NCI-H1417 treated with DMSO at 0.1 percent for 48 hours (cell line): ENCODE measurements at regions not wholly inside any gene's neighbourhood (a gene's known extent, or its start where the extent isn't known, plus 50 kb on each side); places are given as distances from the start of the nearest gene placed in this dataset.
A peak's percentile ranks its signal among the peaks of the same experiment; 100 is the strongest.
"Not testable (repeated sequence)": the region's sequence is repeated elsewhere in the genome, so short reads cannot be mapped to it uniquely, and the experiment has no call there.

Experiments
- DNase-seq: peaks from one replicate; lab custom pipeline; 2025; lab: John Stamatoyannopoulos, UW

DNA sequence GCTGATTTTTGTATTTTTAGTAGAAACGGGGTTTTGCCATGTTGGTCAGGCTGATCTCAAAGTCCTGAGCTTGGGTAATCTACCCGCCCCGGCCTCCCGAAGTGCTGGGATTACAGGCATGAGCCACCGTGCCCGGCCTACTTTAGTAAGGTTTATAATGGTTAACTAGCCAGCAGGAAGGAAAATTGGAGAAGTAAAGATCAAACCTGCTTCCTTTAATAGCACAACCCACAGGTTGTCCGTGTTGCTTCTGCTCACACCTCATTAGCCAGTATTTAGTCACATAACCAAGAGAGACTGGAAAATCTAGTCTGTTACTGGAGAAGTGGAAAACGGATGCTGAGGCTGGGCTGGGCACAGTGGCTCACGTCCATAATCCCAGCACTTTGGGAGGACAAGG is 51.9 kb upstream of the TBL1XR1 start:
- no peak for DNase-seq

DNA sequence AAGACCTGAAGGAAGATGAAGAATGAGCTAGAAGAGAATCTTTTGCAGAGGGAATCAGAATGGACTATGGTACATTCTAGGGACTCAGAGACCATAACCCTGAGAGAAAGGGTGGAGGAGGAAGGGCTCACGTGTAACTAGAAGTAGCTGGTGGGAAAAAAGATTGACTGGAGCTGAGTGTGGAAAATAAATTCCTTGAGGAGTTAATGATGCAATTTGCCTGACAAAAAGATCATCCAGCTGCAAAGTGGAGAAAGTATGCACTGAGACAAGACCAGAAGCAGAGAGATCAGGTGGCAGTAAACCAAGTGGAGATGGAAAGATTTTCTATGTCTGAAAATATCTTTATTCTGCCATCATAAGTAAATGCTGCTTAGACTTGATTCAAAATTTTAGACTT is 52.9 kb upstream of the TBL1XR1 start:
- DNase-seq, result no peak

DNA sequence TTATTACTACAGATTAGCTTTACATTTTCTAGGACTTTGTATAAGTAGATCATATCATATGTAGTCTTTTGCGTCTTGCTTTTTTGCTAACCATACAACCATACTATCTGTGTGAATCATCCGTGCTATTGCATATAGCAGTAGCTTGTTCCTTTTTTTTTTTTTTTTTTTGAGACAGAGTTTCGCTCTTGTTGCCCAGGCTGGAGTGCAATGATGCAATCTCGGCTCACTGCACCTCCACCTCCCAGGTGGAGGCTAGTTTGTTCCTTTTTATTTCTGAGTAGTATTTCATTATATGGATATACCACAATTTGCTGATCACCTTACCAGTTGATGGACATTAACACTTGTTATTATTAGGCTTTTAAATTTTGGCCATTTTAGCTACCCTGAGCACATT is 54.5 kb upstream of the TBL1XR1 start:
- DNase-seq, result no peak

DNA sequence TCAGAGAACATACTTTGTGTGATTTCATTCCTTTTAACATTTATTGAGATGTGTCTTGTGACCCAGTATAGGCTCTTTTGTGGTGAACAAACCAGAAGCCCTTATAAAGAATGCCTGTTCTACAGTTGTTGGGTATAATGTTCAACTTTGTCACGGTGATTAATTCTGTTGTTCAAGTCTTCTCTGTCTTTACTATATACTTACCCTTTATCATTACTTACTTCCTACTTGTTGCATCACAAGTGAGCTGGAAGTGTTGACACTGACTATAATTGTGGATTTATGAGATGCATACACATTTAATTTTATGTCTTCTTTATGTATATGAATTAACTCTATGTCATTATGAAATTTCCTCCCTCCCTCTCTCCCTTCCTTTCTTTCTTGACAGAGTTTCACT is 59.7 kb upstream of the TBL1XR1 start:
- DNase-seq, result no peak

DNA sequence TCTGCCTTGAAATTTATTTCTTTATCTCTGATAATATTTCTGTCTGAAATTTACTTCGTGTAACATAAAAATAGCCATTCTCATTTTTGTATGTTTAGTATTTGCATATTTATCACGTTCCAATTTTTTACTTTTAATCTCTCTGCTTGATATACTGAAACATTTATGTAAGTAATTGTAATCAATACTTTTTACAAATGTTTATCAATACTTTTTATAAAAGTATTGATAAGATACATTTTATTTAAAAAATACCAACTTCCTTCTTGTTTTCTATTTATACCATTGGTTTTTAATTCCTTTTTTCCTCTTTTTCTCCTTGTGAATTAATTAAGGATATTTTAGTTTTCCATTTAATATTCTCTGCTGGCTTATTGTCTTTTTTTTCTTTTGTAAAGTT is 60.3 kb upstream of the TBL1XR1 start:
- DNase-seq, result no peak

DNA sequence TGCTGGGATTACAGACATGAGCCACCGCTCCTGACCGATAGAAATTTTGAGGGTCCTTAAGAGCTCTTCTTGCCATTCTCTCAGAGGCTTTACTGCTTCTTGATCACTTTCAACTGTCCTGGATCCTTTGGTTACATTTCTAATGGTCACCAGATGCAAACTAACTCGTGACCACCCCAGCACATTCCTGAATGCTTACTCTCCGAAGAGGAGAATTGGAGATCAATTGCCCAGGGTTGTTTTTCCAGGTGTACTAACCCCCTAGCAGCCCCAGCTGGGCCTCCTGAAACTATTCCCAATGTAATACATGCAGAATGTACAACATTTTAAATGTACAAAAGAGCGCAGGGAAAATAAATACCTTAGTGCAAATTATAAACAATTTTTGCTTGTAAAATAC is 65.1 kb upstream of the TBL1XR1 start:
- no peak for DNase-seq

DNA sequence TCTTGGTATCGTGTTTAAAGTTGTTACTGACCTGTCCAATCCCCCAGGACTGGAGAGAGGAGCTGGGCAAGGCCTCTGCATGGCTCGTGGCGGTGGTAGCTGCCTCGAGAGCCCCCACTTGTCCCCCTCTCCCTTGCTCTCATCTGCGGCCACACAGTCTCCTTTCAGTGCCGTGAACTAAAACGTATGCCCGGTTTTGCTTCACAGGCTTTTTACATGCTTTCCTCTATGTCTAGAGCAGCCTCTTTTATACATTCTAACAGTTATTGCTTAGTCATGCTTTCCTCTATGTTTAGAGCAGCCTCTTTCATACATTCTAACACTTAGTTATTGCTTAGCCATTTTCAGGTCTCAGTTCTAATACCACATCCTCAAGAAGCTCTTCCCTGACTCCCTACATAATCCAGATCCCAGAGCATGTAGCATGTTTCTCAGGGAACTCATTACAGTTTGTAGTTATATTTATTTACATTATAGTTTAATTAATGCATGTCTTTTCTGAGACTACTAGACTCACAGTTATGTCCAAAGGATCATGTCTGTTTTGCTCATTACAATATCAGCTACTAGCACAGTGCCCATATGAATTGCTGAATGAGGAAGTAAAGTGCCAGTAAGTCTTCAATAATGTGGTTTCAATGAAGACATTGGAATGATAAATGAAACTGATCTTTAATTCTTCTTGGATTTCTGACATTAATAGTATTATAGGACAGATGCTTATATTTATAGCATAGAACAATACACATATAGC is 66.5 kb upstream of the TBL1XR1 start:
- DNase-seq, result no peak

DNA sequence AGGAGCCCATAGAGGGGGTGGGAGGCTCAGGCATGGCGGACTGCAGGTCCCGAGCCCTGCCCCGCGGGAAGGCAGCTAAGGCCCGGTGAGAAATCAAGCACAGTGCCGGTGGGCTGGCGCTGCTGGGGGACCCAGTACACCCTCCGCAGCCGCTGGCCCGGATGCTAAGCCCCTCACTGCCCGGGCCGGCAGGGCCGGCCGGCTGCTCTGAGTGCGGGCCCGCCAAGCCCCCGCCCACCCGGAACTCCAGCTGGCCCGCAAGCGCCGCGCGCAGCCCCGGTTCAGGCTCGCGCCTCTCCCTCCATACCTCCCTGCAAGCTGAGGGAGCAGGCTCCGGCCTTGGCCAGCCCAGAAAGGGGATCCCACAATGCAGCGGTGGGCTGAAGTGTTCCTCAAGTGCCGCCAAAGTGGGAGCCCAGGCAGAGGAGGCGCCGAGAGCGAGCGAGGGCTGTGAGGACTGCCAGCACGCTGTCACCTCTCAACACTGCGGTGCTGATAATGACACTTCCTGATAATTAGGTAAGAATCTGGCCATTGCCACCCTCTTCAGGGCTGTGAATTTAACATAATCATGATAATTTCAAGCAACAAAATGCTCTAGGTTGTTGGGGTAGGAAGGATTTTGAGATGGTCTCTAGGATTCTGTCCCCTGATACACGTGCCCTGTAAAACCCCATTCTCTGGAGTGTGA is 74.7 kb upstream of the TBL1XR1 start:
- DNase-seq, result not testable (repeated sequence)

DNA sequence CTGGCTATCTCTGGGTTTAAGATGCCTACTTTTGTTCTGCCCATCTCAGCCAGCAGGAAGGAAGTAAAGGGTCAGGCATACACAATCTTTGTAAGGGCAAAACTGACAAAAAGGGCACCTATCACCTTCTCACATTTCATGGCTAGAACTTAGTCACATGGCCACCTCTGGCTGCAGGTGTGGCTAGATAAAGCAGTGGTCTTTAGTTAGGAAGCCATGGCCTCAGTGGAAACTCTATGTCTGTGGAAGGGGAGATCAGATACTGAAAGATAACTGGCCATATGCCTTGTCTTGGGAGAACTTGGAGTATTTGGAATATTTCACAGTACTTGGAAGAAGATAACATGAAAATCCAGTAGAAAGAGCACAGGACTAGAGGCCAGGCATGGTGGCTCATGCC is 80.7 kb upstream of the TBL1XR1 start:
- DNase-seq, result no peak

DNA sequence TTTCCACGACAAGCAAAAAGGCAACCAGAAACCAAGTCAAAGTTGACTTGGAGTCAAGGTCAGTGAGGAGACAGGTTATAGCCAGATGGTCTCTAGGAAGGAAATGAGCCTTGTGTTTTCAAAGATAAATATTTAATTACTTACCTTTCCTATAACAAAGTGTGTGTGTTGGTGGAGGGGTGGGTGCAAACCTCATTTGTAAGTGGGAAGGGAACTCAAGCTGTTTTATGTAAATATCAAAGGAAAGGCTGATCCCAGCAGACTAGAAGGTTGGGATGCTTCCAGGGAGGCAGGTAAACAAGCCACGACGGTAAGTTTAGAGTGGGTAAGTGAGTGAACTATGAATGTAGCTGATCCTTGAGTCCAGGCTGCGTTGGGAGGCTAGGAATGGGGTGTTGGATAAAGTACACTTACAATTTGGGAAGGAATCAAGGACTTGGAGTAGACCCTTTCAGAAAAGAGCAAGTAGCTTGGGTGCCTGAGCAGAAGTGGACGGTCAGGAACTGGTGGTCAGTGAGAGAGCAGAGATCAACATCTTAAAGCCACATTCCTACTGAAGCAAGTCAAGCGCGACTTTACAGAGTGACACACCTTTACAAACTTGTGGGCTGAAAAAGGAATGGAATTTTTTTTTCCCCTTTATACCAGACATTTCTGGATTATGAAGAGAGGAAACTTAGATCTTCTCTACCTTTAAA is 82.0 kb upstream of the TBL1XR1 start:
- no peak for DNase-seq

DNA sequence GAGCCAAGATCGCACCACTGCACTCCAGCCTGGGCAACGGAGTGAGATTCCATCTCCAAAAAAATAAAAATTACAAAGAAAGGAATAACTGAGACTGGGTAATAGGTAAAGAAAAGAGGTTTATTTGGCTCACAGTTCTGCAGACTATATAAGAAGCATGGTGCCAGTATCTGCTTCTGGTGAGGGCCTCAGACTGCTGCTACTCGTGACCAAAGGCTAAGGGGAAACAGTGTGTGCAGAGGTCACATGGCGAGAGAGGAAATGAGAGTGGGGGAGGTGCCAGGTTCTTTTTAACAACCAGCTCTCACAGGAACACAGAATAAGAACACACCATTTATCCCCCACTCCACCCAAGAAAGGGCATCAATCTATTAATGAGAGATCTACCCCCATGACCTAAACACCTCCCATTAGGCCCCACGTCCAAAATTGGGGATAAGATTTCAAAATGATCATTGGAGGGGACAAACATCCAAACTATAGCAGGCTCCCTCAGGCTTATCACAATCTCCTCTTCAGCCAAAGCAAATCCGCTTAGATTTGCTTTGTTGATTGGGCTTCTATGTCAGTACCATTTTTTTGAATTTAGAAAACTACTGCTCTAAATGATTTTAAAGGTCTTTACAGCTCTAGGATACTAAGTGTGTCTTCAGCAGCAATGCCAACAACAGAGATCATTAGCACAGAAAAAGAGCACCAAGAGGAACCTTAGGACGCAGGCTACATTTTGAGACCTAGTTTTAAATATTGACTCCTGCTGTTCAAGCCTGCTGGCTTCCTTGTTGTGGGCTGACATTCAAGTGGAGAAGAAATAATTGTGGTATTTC is 84.2 kb upstream of the TBL1XR1 start:
- no peak for DNase-seq

DNA sequence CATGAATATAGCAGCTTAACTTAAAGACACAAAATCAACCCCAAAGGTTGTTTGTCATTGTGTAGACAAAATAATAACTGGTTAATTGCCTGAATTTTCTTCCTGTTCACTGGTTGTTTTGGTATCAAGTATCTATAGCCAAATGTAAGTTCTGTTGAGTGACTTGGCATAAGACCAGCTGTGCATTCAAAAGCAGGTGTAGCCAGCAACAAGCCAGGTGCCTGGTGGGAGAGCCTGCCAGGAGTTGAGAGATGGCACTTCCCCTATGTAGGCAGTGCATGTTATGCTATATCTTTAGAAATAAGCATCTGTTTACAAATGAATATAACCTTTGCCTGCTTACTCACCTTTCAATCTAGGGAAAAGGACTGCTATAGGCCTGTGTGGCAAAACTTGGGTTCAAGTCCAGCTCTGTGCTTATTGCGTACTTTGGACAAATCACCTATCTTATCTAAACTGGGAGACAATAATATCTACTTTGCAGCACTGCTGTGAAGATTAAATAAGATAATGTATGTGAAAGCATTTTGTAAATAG is 84.9 kb upstream of the TBL1XR1 start:
- DNase-seq, result peak; percentile 86

DNA sequence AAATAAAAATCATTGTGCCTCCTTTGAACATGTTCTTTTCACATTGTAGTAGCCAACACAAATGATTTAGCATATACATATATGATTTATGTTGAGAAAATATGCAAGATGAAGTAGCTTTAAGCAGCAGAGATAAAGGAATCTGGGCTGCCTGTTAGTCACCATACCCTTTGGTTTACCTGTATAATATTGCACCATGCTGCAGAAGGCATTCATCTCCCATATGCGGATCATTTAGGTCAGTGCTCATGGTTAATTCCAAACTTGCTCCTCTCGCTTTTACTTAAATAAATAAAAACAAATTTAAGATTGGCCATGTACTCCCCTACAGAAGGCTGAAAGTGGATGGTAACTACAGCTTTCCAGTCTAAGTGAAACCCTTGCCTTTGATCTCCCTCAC is 86.7 kb upstream of the TBL1XR1 start:
- DNase-seq, result no peak

DNA sequence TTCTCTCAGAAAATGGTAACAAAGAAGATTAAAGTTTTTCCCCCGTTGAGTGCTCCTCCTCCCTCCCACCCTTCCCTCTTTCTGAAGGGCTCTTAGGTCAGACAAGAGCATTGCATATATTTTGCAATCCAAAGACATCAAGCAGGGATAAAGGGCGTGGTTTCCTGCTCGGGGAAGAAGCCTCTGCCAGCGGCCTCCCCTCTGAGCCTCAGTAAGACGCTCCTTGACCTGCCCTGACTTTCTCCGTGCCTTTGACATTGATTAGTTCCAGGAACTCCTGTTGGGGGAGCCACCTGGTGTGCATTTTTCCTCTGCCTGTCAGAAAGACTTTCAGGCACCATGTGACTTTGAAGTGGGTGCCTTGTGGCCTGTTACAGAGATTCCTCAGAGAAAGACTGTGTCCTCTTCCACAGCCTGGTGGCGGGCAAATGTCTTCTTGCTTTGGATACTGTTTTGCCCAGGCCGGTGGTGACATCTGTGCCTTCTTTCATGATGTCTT is 87.2 kb upstream of the TBL1XR1 start:
- no peak for DNase-seq

DNA sequence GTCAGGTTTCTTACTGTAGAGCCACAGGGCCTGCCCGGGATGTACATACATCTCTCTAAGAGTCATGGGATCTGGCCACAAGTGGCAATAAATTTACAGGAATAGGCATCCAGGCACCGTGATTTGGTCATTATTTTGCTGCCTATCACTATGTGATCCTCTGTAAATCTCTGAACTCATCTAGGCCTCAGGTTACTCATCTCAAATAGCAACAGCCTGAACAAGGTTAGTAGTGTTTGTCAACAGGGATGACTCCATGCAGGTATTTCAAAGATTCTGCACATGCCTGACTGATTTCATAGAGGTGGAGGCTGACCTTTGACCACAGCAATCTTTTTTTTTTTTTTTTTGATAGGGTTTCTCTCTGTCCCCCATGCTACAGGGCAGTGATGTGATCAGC is 88.8 kb upstream of the TBL1XR1 start:
- DNase-seq, result no peak

DNA sequence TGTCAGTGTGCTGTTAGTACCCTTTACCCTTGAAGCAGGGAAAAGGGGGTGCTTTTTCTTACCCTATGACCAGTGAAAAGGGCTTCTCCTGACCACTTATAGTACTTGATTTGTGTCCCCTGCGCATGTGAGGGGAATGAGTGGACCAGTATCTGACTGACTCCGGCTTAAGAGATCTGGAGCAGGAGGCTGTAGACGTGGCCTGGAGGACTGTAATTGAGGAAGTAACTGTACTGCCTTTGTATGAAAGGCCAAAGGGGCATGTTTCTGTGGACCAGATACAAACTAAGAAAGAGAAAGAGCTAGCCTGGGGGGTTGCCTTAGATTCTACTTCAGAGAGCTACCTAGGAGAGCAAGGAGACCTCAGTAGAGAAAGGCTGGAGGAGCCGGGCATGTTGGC is 89.9 kb upstream of the TBL1XR1 start:
- DNase-seq, result no peak

DNA sequence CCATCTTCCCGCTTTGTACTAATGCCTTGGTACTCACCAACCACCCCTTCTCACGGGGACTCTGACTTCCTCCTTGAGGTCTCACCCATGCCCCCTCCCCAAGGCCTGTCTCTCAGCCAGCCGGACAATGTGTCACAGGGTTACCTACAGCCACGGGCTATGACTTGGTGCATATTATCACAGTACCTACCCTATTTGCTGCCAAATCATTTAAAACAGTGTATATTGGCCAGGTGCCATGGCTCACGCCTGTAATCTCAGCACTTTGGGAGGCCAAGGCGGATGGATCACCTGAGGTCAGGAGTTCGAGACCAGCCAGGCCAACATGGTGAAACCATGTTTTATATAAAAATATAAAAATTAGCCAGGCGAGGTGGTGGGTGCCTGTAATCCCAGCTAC is 93.4 kb upstream of the TBL1XR1 start:
- DNase-seq, result no peak

DNA sequence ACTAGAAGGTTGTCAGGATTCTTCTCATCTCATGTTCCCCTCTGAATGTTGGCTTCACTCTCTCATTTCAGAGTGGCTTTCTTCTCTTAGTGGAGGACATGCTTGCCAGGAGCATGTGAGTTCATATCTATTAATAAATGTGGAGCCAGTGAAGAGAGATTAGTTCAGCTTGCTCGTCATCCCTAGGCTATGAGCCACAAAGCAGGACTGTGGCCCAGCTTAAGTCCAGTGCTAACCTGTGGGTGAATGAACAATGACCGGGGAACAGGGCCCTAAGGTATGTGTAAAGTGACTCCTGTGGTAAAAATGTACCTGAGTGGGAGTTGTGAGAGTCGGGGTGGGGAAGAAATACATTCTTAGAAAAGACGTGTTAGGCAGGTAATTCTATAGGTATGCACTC is 96.9 kb upstream of the TBL1XR1 start:
- no peak for DNase-seq

DNA sequence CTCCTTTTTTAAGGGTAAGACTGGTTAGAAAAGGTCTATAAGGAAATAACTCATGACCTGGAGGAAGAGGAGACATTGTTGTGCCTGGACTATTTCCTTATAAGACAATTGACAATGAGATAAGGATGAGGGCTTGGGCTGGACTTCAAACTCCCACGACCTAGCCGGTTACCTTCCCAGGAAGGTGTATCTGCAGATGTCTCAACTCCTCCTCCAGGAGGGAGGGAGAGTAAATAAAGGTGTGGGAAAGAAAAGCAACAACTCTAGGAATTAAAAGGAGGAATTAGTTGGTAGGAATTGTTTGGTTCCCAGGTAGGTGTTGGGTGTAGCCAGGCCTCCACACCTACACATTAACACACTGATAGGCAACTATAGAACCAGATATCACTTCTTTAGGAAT is 97.8 kb upstream of the TBL1XR1 start:
- DNase-seq, result no peak

DNA sequence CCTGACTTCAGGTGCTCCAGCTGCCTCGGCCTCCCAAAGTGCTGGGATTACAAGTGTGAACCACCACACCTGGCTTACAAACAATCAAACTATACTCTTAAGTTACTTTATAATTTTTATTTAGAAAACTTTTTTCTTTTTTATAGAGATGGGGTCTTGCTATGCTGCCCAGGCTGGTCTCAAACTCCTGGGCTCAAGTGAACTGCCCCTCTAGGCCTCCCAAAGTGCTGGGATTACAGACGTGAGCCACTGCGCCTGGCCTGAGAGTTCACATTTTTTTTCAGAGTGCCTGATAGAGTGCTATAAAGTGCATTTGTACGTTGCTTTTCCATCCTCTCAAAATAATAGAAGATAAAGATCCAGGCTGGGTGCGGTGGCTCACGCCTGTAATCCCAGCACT is 102.0 kb upstream of the TBL1XR1 start:
- DNase-seq, result no peak

DNA sequence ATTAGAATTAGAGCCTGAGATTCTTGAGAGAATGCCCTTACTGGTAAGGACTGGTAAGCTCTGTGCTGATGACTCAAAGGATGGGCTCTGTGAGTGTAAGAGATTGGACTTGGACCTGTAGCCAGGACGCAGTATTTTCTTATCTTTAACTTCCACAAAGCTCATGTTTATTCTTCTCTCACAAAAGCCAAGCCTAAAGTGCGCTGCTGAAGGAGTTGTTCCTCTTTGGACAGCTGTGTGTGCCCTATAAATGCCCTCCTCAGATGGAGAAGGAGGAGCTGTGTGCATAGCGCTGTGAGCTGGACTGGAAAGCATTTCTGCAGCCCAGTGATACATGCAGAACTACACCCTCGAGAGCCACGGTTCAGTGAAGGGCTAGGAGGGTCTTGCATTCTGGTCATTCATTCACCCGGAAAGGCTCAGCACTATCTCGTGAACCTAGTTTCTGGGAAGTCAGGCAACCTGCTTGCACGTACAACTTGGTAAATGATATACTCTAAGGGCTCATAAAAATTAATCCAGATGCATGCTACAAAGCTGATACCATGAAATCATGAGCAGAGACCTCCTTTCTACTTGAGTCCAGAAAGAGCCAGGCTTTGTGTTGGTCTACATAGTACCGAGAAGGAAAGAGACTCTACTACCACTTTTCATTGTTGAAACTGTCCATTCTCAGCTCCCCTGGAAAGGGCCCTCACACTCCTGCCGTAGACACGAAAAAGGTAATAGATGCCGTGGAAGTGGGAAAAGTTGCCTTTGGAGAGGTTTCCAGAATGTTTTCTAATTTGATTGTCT is 103.0 kb upstream of the TBL1XR1 start:
- no peak for DNase-seq
